Right ventricle myocardium inferior (tissue), 1 donor: ENCODE measurements at regions not wholly inside any gene's neighbourhood (a gene's known extent, or its start where the extent isn't known, plus 50 kb on each side); places are given as distances from the start of the nearest gene placed in this dataset.
A peak's percentile ranks its signal among the peaks of the same experiment; 100 is the strongest.
"Not testable (repeated sequence)": the region's sequence is repeated elsewhere in the genome, so short reads cannot be mapped to it uniquely, and the experiment has no call there.

ENCODE experiments used
- ATAC-seq: fragments of 200-7000 bp; cut with Tn5 transposase; one replicate; pipeline ENCODE4 v1.9.1; 2020; ENCODE audit warnings: mild to moderate bottlenecking, moderate library complexity
- DNase-seq: peaks from one replicate; pipeline ENCODE4 v3.0.0; 2021; ENCODE audit errors: missing footprints
- intact Hi-C: fragments of 100-400 bp; cut with DNase I; formaldehyde crosslinking; loops from one replicate; pipeline ENCODE4 v1.11.0; 2022
- donor health status: DM: no; HTN: yes; CAD: no; lungs with severe emphysema.

- DNase-seq = no peak
- no peak for ATAC-seq
These were observed 157.6 kb downstream of the OR4M2 start for GRCh38 chr15:22237891-22238275.

GRCh38 chr15:22238276-22238958 is 158.1 kb downstream of the OR4M2 start:
- ATAC-seq = peak; percentile 79

More at GRCh38 chr15:22237891-22238275, 157.6 kb downstream of the OR4M2 start:
- intact Hi-C loops = no loop called here

GRCh38 chr15:22238959-22239805 is 158.9 kb downstream of the OR4M2 start:
- intact Hi-C loops, DNase-seq: not testable (repeated sequence)
- peak; percentile 32 for ATAC-seq

More at GRCh38 chr15:22238276-22238958, 158.1 kb downstream of the OR4M2 start:
- intact Hi-C loops, DNase-seq: not testable (repeated sequence)

GRCh38 chr15:22239806-22240180 is 159.5 kb downstream of the OR4M2 start:
- no peak for DNase-seq
- ATAC-seq = no peak
- intact Hi-C loops = no loop called here

- DNase-seq = no peak
- no peak for ATAC-seq
- intact Hi-C loops = no loop called here
These were observed 160.1 kb downstream of the OR4M2 start for GRCh38 chr15:22240403-22240802.

- ATAC-seq (no peak), DNase-seq (no peak)
- intact Hi-C loops = no loop called here
These were observed 160.7 kb downstream of the OR4M2 start for GRCh38 chr15:22240986-22241385.

- no peak for DNase-seq
- no peak for ATAC-seq
- intact Hi-C loops = no loop called here
These were observed 161.1 kb downstream of the OR4M2 start for GRCh38 chr15:22241451-22241850.

- intact Hi-C loops, DNase-seq: not testable (repeated sequence)
These were observed 162.0 kb downstream of the OR4M2 start for GRCh38 chr15:22242311-22242710.

GRCh38 chr15:22243440-22244130 is 163.3 kb downstream of the OR4M2 start:
- DNase-seq (no peak), ATAC-seq (no peak)
- intact Hi-C loops = no loop called here

More at GRCh38 chr15:22242311-22242710, 162.0 kb downstream of the OR4M2 start:
- ATAC-seq = not testable (repeated sequence)

- DNase-seq, intact Hi-C loops, ATAC-seq: not testable (repeated sequence)
These were observed 169.2 kb downstream of the OR4M2 start for GRCh38 chr15:22249511-22249910.

GRCh38 chr15:22250501-22251290 is 170.4 kb downstream of the OR4M2 start:
- DNase-seq, ATAC-seq, intact Hi-C loops: not testable (repeated sequence)

- intact Hi-C loops = no loop called here
- ATAC-seq = no peak
- DNase-seq = no peak
These were observed 171.1 kb downstream of the OR4M2 start for GRCh38 chr15:22251422-22251821.

- DNase-seq, intact Hi-C loops, ATAC-seq: not testable (repeated sequence)
These were observed 171.7 kb downstream of the OR4M2 start for GRCh38 chr15:22252047-22252446.

GRCh38 chr15:22252521-22252920 is 172.2 kb downstream of the OR4M2 start:
- intact Hi-C loops, ATAC-seq: not testable (repeated sequence)

GRCh38 chr15:22253002-22253675 is 172.8 kb downstream of the OR4M2 start:
- ATAC-seq, intact Hi-C loops, DNase-seq: not testable (repeated sequence)

More at GRCh38 chr15:22252521-22252920, 172.2 kb downstream of the OR4M2 start:
- not testable (repeated sequence) for DNase-seq

GRCh38 chr15:22253676-22254408 is 173.5 kb downstream of the OR4M2 start:
- intact Hi-C loops = no loop called here
- ATAC-seq (peak; percentile 28), DNase-seq (no peak)

GRCh38 chr15:22254409-22255045 is 174.2 kb downstream of the OR4M2 start:
- DNase-seq, ATAC-seq, intact Hi-C loops: not testable (repeated sequence)
